GM19395 (cell line): ENCODE measurements at regions not wholly inside any gene's neighbourhood (a gene's known extent, or its start where the extent isn't known, plus 50 kb on each side); places are given as distances from the start of the nearest gene placed in this dataset.
"Not testable (repeated sequence)": the region's sequence is repeated elsewhere in the genome, so short reads cannot be mapped to it uniquely, and the experiment has no call there.

ENCODE experiments used
- ATAC-seq: cut with Tn5 transposase; IDR thresholded peaks from one replicate; pipeline ENCODE4 v1.9.1; 2021; ENCODE audit warnings: mild to moderate bottlenecking, moderate library complexity; ENCODE audit not compliant: unreplicated experiment

- no peak for ATAC-seq
These were observed 398.5 kb downstream of the PTPRU start for GRCh38 chr1:29634746-29635335.

GRCh38 chr1:29634324-29634723 lies 398.0 kb downstream of the PTPRU start:
- no peak for ATAC-seq

DNA sequence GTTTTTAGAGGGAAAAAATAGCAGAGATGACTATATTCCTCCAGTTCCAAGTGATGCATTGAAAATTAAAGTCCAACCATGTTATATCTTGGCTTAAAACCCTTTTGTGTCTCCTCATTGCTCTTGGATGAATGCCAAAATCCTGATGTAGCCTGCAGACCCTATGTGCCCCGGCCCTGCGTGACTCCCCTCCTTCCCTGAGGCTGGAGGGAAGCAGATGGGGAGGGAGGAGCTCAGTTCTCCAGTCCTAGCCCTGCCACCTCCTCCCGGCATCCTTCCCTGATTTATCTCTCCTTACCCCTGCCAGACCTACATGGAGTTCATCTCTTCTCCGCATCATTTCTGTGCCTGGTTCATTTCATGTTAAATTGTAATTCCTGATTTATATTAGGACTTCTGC lies 397.4 kb downstream of the PTPRU start:
- no peak for ATAC-seq

- ATAC-seq, result no peak
These were observed 396.7 kb downstream of the PTPRU start for GRCh38 chr1:29632806-29633615.

GRCh38 chr1:29631836-29632805 lies 395.8 kb downstream of the PTPRU start:
- ATAC-seq, result no peak

- ATAC-seq, result no peak
These were observed 395.0 kb downstream of the PTPRU start for GRCh38 chr1:29631361-29631760.

GRCh38 chr1:29630756-29631155 lies 394.4 kb downstream of the PTPRU start:
- ATAC-seq, result no peak

DNA sequence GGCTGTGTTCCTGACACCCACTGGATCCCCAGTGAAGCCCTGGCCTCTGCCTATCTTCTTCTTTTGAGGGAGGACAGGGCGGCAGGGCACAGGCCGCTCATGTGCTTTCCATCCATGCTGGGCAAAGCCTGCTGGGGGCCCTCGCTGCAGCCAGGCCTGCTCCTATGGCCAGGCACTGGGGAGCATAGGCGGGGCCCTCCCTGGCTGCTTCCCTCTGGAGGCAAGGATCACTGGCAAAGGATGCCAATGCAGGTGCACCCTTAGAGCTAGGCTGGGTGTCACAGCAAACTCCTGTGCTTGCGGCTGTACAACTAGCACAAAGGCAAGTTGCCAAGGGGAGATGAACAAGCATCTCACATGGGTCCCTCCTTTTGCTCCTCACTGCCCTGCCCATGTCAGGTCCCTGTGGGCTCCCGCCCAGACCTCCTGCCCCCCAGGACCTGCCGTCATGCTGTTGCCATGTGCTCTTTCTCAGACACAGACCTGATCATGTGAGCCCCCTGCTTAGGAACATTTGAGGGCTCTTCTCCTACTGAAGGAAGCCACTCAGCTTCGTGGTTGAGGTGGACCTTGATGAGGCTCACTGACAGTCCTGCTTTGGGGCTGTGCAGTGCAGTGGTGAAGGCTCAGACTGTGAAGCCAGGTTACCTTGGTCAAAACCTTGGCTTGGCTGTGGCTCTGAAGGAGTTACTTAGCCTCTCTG lies 393.6 kb downstream of the PTPRU start:
- no peak for ATAC-seq

DNA sequence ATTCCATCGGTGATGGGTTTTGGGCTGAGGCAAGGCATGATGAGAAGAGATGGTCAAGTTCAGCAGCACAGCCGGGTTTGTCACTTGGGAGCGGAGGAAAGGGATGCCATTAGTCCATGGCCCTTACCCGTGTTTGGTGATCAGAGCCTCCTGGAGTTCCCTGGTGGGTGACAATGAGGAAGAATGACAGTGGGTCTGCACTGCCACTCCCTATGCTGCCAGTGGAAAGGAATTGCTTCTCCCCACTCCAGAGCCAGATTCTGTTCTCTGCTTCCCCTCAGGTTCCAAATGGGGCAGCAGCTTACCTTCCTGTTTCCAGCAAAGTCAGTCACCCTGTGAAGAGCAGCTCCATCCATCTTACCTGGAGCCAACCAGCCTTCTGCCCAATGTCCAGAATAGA lies 393.1 kb downstream of the PTPRU start:
- ATAC-seq, result no peak

DNA sequence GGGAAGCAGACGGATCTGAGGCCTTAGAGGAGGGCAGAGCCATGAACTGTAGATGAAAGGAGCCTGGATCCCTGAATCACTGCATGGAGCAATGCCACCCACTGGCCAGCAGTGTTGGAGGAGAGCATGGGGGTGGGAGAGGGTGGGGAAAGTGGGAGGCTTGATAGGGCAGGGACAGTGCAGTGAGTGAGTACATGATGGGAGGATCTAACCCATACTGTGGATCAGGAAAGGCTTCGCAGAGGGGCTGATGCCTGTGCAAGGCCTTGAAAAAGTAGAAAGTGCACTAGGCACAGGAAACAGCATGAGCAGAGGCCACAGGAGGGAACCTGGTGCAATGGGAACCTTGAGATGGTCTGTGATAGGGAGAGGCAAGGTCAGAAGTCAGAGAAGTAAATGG lies 391.9 kb downstream of the PTPRU start:
- ATAC-seq, result no peak

GRCh38 chr1:29626726-29627125 lies 390.4 kb downstream of the PTPRU start:
- no peak for ATAC-seq

- ATAC-seq, result no peak
These were observed 389.7 kb downstream of the PTPRU start for GRCh38 chr1:29626066-29626465.

DNA sequence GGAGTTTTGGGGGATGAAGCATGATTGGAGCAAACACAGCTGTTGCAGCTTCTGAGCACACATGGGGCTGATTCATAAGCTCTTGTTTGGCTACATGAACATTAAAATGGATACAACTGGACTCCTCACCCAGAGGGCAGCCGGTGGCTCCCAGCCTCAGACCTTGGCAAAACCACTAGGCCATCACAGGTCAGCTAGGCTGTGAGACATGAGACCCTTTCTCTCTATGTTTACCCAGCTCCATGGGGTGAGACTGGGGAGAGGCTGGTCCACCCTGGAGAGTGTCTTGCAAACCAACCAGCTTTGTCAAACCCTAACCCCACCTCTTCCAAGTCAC lies 388.7 kb downstream of the PTPRU start:
- no peak for ATAC-seq

DNA sequence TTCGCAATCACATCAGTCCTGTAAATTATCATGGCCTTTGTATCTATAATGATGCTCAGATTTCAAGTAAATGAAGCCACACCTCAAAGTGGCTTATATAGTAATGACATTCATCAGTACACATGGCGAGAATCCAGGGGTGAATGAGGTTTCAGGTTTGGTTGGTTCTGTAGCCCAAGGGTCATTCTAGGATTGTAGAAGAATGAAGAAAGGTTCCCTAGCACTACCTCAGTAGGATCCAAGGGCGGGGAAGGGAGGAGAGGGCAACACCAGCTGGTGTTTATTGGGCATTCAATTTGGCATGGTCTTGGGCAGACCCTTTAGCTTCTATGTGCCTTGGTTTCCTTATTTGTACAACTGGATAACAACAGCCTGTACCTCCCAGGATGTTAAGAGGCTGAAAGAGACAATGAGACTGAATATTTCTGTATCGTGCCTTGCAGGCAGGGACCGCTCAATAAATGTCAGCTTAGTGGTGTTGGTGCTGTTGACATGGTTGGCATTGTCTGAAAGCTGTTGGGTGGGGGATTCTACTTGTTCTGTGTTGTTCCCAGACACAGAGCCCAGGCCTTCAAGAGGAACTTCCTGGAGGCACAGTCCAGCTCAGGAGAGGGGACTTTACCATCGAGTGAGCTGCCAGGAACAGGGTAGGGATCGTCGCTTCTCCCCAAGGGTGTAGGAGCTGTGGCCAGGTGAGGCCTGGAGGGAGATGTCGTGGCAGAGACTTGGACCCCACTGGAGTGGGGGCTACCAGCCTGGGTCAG lies 388.2 kb downstream of the PTPRU start:
- no peak for ATAC-seq

- no peak for ATAC-seq
These were observed 387.2 kb downstream of the PTPRU start for GRCh38 chr1:29623501-29623900.

GRCh38 chr1:29621826-29622435 lies 385.6 kb downstream of the PTPRU start:
- no peak for ATAC-seq

DNA sequence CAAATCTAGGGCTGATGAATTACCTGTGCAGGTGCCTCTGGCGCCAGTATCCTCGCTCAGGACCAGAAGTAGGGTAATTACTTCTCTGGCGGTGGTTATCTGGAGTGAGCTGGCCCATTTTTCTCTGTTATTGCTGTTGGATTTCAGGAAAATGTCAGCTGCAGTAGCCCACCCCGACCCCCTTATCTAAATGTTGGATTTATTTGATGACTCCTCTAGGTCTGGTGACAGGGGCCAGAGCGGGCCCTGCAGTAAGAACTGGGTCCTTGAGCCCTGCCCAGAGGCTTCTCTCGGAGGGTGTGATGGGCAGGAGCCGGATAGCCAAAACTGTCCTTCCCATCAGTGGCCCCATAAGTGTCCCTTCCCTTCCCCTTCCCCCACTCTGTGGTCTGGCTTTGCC lies 384.3 kb downstream of the PTPRU start:
- no peak for ATAC-seq

GRCh38 chr1:29607236-29607635 lies 370.9 kb downstream of the PTPRU start:
- no peak for ATAC-seq

- not testable (repeated sequence) for ATAC-seq
These were observed 368.5 kb downstream of the PTPRU start for GRCh38 chr1:29604796-29605195.

GRCh38 chr1:29603622-29604021 lies 367.3 kb downstream of the PTPRU start:
- ATAC-seq, result no peak
